GM19193 (cell line): ENCODE measurements at regions not wholly inside any gene's neighbourhood (a gene's known extent, or its start where the extent isn't known, plus 50 kb on each side); places are given as distances from the start of the nearest gene placed in this dataset.

Source experiments
- POLR2A ChIP-seq: IDR thresholded peaks from 4 replicates; pipeline ENCODE4 v1.6.1; 2011; ENCODE audit not compliant: insufficient read depth, insufficient read length; ENCODE audit errors: extremely low read depth

DNA sequence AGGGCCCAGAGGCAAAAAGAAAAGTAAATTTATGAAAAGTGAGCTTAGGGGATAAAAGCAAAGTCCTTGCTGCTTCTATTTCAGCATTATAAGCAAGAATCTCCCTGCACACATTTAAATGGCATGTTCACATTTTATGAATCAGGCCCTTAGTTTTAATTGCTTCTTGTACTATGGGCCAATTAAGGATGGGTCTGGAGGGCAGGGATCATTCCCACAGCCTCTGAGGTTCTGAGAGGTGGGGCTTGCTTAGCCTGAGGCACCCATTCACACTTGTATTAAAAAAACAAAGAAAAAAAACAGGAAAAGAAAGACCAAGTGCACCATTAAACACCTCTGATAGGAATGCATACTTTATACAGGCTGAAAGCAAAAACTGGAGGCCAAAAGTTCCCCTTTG is 565.1 kb downstream of the BCL11A start:
- no peak for TF ChIP-seq POLR2A

GRCh38 chr2:59986511-59986910 is 566.9 kb downstream of the BCL11A start:
- TF ChIP-seq POLR2A: no peak

GRCh38 chr2:59985923-59986322 is 567.5 kb downstream of the BCL11A start:
- no peak for TF ChIP-seq POLR2A

DNA sequence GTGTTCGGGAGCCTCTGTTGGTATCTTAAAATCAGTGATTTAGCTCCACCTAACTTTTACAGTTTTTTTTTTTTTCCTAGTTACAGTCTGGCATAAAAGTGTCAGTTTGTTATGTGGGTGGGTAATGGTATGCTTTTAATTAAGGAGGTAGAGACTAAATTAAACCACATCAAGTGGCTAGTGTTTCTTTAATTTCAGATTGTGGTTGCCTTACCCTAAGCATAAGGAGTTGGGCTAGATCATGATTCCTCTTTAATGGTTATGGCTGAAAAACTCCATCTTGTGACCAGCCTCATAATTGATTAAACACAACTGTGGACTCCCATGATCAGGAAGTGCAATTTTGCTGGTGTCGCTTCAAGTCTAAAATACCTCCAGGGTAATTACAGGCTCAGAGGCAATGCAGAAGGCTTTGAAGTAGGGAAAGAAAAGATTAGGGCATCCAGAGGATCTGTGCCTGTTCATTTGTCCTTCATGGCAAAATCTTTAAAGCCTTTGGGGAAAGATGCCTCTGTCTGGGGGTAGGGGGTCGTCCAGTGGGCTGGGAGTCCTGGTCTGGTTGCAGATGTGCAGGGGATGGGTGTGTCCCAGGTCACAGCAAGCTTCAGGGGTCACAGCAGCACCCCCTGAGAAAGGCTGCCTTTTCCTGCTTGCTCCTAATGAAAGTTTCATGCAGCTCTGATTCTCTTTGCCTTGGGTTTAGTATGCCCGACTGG is 579.2 kb downstream of the BCL11A start:
- no peak for TF ChIP-seq POLR2A

DNA sequence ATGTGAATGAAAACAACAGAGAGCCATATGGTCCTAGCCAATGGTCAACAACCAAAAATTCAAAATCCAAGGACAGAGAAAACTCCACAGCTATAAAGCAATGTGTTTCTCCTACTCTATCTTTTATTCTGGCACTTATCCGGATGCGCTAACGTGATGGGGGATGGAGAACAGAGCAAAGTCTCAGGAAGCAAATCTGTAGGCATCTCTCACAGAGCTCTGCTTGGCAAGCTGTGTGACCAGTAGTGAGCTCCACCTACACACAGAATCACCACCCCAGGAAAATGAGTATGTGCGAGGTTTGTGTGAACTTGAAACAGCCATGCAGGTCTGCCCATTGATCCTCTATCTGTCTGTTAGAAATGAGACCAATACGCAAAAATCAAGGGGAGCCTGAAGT is 584.3 kb downstream of the BCL11A start:
- TF ChIP-seq POLR2A: no peak

GRCh38 chr2:59968441-59968840 is 585.0 kb downstream of the BCL11A start:
- TF ChIP-seq POLR2A: no peak

DNA sequence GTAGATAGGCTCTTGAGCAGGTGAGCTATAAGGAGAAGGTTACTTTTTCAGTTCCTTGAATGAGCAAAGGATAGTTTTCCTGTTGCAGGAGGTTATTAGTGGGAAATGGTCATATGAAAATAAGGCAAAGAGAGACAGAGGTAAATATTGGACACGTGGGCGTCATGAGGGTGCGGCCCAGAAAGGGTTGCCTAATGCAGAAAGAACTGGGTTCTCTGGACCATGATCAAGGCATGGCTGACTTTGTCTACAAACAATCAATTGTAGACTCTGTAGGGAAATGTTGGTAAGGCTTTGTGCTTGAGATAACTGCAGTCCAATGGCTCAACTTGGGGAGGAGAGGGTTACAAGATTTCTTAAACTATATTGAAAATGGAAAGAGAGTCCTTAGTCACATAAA is 585.8 kb downstream of the BCL11A start:
- no peak for TF ChIP-seq POLR2A

- TF ChIP-seq POLR2A: no peak
Observed at GRCh38 chr2:59963157-59963556, 590.3 kb downstream of the BCL11A start.

DNA sequence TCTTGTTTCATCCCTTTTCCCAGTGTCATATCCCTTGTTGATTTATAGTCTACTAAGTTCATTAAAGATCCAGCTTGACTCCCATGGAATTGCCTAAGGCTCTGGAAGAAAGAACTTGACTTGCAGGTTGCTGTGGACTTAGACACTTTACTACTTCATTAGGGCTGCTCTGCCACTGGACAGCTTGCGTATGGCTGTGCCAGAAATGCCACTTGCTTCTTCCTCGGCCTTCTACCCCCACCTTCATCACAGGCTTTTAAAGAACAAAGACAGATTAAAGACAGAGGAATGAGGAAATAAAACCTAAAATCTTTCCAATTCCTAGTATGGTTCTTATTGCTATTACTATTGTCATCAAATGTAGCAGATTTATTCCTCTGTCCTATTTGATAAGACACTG is 591.7 kb downstream of the BCL11A start:
- no peak for TF ChIP-seq POLR2A

DNA sequence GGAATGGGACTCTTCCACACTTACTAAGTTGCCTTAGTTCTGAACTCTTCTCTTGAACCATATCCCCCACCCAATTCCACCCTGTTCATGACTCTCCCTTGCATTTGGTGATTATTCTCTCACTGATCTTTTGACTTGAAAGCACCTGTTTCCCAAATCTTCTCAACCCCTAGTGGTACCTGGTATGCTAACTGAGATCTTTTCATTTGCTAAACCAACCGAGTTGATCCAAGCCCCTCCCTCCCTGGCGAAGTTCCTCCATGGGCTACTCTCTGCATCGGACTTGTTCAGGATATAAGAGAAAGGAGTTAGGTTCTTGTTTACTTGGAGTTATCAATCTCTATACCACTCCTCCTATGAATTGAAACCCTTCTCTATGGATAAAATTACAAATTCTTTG is 593.5 kb downstream of the BCL11A start:
- TF ChIP-seq POLR2A: no peak

DNA sequence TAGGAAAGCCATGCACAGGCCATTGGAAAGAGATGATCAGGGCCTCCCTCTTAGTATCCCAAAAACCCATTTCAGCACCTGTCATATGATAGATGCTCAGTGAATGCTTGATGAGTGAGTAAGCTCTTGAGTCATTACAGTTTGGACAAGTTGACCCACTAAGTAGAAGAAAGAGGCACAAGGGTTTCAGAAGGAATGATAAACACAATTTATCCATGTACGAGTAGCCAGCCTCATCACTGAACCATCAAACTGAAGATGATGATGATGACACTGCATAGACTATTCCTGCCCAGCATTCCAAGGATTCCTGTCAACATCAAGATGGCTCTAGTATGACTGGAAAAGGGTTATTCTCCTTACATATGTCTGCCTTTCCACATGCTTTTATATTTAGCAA is 596.0 kb downstream of the BCL11A start:
- no peak for TF ChIP-seq POLR2A

DNA sequence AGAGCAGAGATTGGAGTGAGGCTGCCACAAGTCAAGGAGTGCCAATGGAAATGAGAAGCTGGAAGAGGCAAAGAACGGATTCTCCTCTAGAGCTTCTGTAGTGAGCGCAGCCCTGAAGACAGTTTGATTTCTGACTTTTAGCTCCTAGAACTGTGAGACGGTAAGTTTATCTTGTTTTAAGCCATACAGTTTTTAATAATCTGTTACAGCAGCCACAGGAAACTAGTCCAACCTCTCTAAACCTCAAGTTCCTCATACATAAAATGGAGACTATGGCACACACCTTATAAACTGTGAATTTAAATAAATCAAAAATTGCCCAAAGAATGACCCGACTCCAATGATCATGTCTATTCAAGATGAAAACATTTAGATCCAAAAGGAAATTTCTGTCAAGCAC is 596.5 kb downstream of the BCL11A start:
- no peak for TF ChIP-seq POLR2A

DNA sequence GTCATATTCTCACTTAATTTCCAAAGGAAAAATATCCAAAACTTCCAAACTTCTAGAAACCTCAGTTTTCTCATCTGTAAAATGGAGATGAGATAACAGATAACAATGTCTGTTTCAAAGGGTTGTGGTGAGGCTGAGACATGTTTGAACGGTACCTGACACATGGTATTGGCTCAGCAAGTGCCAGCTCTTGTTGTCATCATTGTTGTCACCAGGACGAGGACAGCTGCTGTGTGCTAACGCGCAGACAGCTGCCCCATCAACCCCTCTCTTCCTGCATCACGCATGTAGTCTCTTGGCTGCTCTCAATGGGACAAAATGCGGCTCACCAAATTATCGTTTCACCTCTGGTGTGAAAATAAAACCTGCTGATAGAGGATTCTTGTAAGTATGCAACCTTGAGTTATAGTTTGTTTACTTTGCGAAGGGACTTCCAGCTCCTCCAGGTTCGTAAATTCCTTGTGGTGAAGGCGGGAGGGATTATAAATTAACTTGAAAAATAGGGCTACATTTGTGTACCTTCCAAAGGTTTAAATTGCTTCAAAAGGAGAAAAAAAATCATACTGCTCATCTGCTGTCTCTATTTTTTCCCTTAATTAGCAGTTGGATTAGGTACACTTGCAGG is 605.4 kb downstream of the BCL11A start:
- TF ChIP-seq POLR2A: no peak

- no peak for TF ChIP-seq POLR2A
Observed at GRCh38 chr2:59947209-59947608, 606.2 kb downstream of the BCL11A start.

DNA sequence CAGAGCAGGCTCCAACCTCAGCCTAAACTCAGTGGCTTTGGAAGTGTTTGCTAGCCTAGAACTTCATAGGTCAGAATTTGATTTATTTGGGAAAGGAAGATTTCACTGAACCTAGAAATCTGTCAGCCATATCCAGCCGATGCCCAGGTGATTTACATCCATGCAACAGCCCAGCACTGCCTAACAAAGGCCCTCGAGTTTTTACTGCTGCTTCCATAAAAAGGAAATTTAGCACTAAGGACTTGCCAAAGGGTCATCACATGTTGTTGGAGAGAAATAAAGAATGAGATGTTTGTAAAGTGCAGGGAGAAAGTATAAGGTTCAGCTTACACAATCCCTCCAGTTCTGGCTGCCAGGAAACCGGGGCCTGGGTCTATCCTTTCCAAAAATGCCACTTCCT is 614.2 kb downstream of the BCL11A start:
- no peak for TF ChIP-seq POLR2A

DNA sequence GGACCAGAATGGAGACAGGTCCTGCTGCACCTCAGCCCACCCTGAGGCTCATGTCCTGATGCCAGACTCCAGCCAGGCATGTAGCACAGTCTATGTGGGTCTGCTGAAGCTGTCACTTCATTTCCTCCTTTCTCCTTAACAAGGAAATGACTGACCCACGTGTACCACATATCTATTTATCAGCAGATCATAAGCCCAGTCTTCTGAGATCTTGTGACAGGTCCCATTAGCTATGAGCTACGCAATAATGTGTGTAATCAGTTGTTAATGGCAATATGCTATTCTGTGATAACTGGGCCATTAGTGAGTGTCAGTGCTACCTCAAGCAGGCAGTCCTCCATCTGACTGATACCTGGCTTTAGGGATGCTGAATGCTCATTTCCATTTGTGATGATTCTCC is 615.3 kb downstream of the BCL11A start:
- no peak for TF ChIP-seq POLR2A
